HG02588 (cell line): ENCODE measurements at regions not wholly inside any gene's neighbourhood (a gene's known extent, or its start where the extent isn't known, plus 50 kb on each side); places are given as distances from the start of the nearest gene placed in this dataset.

ENCODE experiments used
- ATAC-seq: cut with Tn5 transposase; IDR thresholded peaks from one replicate; pipeline ENCODE4 v1.9.1; 2021; ENCODE audit warnings: mild to moderate bottlenecking, moderate library complexity; ENCODE audit not compliant: unreplicated experiment

- ATAC-seq: no peak
These were observed 57.3 kb downstream of the KCNA4 start for GRCh38 chr11:29959488-29959887.

- ATAC-seq: no peak
These were observed 59.4 kb downstream of the KCNA4 start for GRCh38 chr11:29957431-29957830.

- ATAC-seq: no peak
These were observed 60.7 kb downstream of the KCNA4 start for GRCh38 chr11:29956076-29956556.

- no peak for ATAC-seq
These were observed 73.5 kb downstream of the KCNA4 start for GRCh38 chr11:29943347-29943746.

- ATAC-seq: no peak
These were observed 79.3 kb downstream of the KCNA4 start for GRCh38 chr11:29937526-29937925.

GRCh38 chr11:29934115-29934638 is 82.7 kb downstream of the KCNA4 start:
- no peak for ATAC-seq

- ATAC-seq: no peak
These were observed 100.8 kb downstream of the KCNA4 start for GRCh38 chr11:29916040-29916439.

GRCh38 chr11:29914203-29914930 is 102.5 kb downstream of the KCNA4 start:
- no peak for ATAC-seq

- ATAC-seq: no peak
These were observed 103.5 kb downstream of the KCNA4 start for GRCh38 chr11:29913352-29913751.

- ATAC-seq: no peak
These were observed 116.4 kb downstream of the KCNA4 start for GRCh38 chr11:29900382-29900781.

- ATAC-seq: no peak
These were observed 137.3 kb downstream of the KCNA4 start for GRCh38 chr11:29879560-29879959.

GRCh38 chr11:29876192-29876591 is 140.6 kb downstream of the KCNA4 start:
- ATAC-seq: no peak

- no peak for ATAC-seq
These were observed 169.6 kb downstream of the KCNA4 start for GRCh38 chr11:29847219-29847618.

GRCh38 chr11:29844701-29845379 is 172.0 kb downstream of the KCNA4 start:
- no peak for ATAC-seq

GRCh38 chr11:29844031-29844430 is 172.8 kb downstream of the KCNA4 start:
- no peak for ATAC-seq

GRCh38 chr11:29842061-29842460 is 174.8 kb downstream of the KCNA4 start:
- no peak for ATAC-seq

- no peak for ATAC-seq
These were observed 190.0 kb downstream of the KCNA4 start for GRCh38 chr11:29826878-29827277.

- ATAC-seq: no peak
These were observed 200.5 kb downstream of the KCNA4 start for GRCh38 chr11:29816359-29816758.

- ATAC-seq: no peak
These were observed 207.7 kb downstream of the KCNA4 start for GRCh38 chr11:29809121-29809520.

- no peak for ATAC-seq
These were observed 214.3 kb downstream of the KCNA4 start for GRCh38 chr11:29802522-29802921.

GRCh38 chr11:29801561-29801960 is 215.3 kb downstream of the KCNA4 start:
- no peak for ATAC-seq

GRCh38 chr11:29786092-29786491 is 230.7 kb downstream of the KCNA4 start:
- ATAC-seq: no peak
